GM19372 (cell line): ENCODE measurements at regions not wholly inside any gene's neighbourhood (a gene's known extent, or its start where the extent isn't known, plus 50 kb on each side); places are given as distances from the start of the nearest gene placed in this dataset.

Experiments used
- ATAC-seq: cut with Tn5 transposase; IDR thresholded peaks from one replicate; pipeline ENCODE4 v1.9.1; 2021; ENCODE audit warnings: mild to moderate bottlenecking, low read depth, moderate library complexity; ENCODE audit not compliant: unreplicated experiment

GRCh38 chr20:7226156-7226555 lies 458.7 kb downstream of the BMP2 start:
- ATAC-seq: no peak

GRCh38 chr20:7231303-7231702 lies 463.8 kb downstream of the BMP2 start:
- ATAC-seq: peak; percentile 87

DNA sequence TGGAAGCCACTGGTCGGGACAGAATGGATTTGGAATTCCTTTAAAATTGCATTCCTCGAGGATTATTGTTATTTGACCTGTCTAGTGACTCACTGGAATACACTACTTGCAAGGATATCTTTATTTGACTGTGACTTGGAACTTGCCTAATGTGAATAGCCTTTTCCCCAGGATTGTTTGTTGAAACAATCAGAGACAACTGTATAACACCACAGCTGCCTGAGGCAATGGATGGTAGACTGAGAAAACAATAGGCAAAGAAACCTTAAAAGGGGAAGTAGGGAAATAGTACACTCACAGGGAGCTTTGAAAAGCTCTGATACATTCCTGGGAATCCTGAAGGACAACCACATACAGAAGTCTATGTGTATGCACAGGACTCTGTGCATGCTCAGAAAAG lies 465.3 kb downstream of the BMP2 start:
- ATAC-seq: no peak

- ATAC-seq: no peak
Measured at GRCh38 chr20:7237251-7237650, 469.8 kb downstream of the BMP2 start.

DNA sequence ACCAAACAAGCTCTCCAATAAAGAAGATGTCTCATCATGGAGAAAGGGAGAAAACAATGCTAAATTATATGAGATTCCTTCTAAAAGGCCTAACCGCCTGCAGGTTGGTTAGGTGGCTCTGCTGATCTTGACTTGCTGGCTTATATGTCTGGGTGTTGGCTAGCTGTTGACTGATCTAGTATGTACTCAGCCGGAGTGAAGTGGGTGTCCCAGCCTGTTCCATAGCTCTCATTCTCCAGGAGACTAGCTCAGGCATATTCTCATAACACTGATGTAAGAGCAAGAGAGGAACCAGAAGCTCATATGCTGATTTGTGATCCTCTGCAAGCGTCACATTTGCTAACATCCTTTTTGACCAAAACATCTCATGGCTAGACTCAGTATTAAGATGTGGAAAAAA lies 473.0 kb downstream of the BMP2 start:
- ATAC-seq: no peak

DNA sequence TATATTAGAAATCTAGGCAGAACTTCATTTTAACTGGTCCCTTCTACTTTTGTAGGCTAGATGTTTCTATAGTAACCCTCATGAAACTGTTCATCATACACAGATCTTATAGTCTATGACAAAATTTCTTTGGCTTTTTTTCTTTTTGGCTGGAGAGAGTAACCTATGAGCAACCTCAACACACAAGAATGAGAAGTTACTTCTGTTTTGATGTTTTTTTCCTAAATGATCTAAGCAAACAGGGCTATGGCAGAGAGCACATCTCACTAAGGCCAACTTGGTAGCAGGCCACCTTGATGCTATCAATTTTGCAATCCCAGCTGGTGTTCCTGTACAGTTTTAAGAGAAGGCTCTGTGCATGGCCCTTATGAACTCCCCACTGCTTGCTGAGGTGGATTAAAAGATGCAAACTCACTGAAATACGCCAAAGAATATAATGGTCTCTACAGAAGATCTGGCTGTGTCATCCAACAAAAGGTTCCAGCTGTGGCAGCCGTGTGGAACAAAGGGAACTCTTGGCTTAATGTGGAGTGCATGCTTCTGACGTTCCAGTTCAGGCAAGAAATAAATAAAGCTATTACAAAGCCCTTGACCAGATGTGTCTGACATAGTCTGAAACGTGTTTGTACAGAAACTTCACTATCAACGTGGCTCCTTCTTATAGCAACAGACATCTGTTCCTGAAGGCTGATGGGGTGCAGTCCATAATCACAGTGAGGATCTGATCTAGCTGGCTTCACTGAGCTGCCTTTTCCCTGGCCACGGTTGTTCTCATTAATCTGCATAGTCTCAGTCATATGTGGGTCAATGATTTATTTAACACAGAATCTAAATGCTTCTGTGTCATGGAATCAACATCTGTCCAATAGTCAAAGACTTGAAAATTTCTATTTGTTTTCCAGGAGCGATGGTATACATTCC lies 481.1 kb downstream of the BMP2 start:
- no peak for ATAC-seq

DNA sequence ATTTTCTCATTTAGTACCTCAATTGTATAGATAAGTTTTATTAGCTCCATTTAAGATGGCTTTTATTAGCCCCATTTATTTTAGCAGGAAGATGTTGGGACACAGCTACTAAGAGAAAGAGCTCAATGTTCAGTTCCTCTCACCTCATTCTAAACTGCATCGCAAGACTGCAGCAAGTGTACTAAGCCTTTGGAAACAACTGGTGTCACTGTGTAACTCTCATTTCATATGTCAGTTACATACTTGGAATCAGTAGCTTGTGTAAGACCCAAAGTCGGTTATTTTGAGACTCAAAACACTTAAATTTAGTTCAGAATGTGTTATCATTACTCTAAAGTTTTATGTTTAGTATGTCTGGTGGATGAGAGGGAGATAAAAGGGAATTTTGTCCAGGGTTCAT lies 482.9 kb downstream of the BMP2 start:
- no peak for ATAC-seq

- ATAC-seq: no peak
Measured at GRCh38 chr20:7257099-7257498, 489.6 kb downstream of the BMP2 start.

DNA sequence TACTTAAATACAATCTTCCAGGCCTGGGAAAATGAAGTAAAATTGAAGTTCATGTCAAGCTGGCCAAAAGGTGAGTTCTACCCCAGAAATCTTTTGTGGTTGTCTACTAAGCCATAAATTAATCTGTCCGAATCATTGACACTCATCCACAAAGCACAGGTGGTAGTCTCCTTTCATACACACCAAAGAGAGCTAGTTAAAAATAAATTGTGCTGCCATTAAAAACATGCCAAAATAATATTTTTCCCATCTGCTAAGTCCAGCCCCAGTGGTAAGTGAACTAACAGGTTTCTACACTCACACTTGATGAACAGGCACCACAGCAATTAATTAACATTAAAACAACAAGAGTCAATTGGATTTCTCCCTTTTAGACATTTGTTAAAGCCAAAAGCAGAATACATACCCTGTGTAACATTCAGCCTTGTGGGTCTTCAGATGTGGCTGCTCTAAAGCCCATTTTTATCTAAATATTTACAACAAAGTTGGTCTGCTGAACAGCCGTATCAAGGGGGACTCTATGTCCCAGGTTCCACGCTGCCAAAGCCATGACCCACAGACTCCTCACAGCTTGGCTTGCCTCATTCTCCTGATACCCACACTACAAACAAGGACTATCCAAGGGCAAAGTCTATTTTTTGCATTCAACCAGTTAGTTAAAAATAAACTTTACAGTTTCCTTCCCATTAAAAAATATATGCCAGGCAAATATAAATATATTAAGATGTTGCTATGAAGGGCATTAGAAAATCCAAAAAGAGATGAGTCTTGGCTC lies 490.4 kb downstream of the BMP2 start:
- ATAC-seq: no peak

DNA sequence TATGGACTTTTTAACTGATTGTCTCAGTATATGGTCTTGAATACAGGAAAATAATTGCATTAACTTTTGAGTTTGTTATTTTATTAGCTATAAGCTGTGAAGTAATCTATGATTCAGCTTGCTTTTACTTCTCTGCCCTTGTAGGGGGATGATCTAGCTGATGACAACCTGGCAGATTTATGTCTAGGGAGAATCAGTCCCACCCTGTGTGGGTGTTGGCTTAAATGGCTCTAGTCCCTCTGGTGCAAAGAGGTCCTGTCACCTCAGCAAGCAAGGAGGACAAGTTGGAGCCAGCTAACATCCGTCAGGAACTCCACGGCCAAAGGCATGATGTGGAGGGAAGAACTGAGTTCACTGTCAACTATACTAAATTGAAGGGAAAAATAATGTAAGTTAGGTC lies 495.3 kb downstream of the BMP2 start:
- no peak for ATAC-seq

DNA sequence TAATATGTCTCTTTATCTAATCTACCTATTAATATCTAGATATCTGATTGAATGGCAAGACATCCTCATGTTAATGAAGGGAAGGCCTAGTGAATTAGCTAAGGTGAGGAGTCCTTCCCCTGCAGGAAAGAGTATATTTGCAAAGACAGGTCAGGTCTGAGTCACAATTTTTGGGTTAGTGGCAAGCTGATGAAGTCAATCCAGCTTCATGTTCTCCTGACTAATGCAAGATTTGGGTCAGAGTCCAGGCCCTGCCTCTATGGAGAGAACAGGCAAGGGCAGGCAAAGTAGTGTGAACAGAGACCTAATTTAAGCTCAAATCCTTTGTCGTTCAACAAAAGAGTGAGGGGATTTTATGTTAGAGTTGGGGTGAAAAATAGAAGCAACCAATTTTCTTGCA lies 496.7 kb downstream of the BMP2 start:
- ATAC-seq: no peak

DNA sequence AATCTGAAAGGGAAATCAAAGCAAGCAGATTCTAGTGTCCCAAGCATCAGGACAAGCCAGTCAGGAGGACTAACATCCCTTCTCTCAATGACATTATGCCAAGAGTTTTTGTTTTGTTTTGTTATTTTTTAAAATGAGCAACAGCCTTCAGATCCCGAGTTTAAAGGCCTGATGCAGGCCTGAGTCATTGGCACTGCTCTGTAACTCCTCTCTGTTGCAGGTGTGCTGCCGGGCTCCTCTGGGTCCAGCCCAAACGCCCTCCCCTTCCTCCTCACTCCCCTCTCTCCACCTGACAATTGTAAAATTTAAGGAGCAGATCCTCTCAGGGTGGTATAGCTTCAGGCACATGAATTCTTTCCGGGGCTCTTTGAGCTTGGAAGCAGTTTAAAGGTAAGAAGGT lies 502.0 kb downstream of the BMP2 start:
- no peak for ATAC-seq

- ATAC-seq: no peak
Measured at GRCh38 chr20:7272512-7272911, 505.0 kb downstream of the BMP2 start.

DNA sequence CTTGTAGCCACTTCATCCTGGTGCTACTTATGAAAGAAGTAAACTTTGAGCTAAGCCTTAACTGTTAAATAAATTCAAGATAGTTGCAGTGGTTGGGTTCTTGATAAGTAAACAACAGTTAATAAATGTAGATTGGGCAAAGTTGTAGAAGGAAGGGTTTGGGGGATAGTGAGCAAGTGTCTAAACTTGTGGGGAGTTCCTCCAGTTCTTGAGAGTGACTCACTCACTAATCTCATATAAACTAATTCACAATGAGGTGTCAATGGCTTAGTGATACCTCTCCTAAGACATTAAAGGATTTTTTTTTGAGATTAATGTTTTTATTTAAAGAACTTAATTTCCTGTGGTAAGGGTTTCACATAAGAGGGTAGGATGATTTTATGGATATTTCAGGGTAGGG lies 507.4 kb downstream of the BMP2 start:
- no peak for ATAC-seq

- ATAC-seq: no peak
Measured at GRCh38 chr20:7275645-7276237, 508.3 kb downstream of the BMP2 start.

DNA sequence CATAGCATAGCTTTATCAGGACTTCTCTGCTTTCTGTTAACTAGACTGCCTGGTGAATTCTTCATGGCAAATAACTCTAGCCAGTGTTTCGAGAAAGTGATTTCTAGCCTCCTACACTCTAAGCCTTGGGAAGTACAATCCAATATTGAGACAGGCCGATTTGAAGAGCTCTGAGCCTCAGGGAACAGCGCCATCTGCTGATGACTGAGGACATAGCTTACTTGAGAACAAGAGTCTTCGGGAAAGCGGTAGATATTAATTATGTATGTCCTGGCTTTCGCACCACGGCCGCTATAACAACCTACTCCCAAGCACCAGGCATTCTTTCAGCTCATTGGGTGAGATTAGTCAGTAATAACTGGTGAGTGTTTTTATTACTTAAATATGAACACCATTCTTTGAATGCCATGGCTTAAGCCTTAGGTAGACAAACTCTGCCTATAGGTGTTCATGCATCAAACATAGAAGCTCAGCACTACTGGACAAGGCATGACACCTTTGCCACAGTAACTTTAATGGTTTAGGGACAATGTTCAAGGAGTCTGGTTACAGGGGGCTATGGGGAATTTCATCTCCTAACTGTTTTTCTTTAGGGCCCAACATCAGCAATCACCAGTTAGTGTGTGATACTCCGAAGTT lies 518.6 kb downstream of the BMP2 start:
- peak; percentile 67 for ATAC-seq

DNA sequence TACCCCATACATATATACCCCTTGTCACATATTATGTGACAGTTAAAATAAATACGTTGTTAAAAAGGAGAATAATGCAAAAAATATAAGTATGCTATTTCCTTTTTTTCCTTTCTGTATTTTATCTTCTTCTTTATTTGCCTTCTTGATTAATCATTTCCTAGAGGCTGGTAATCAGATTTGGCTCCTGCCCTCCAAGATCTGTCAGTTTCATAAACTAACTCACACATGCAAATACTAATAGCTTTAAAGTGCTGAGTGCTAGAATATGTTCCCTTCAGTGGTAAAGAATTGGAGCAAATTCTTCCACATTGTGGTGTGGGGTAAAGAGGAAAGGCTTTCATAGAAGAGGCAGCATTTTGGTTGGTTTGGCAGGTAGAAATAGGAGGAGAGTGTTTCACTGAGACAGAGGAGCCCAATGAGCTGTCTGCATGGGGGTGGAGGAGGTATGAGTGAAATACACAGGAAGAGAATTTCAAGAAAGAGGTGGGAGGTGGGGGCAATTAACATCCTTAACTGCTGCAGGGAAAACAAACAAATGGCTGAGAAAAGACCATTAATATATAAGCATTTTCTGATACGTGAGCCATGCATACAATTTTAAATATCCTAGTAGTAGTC lies 523.9 kb downstream of the BMP2 start:
- ATAC-seq: no peak

DNA sequence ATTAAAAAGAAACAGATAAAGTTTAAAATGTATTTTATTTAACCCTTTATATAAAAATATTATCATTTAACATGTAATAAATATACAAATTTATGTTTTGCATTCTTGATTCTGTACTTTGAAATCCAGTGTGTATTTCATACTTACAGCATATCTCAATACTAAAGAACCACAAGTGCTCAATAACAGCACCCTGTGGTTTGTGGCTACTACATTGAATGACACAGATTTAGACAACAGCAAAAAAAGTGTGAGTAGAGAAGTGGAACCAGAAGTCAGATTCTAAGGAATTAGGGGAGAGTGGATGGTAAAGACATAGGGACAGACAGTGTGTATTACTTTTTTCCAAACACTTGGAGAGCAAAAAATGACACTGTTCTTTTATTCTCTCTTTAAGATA lies 524.5 kb downstream of the BMP2 start:
- no peak for ATAC-seq

- no peak for ATAC-seq
Measured at GRCh38 chr20:7294816-7295360, 527.4 kb downstream of the BMP2 start.

GRCh38 chr20:7301807-7302206 lies 534.3 kb downstream of the BMP2 start:
- no peak for ATAC-seq
